ENCODE measurements at regions not wholly inside any gene's neighbourhood (a gene's known extent, or its start where the extent isn't known, plus 50 kb on each side); places are given as distances from the start of the nearest gene placed in this dataset.

GRCh38 chr12:126966498-126966897, 1300.5 kb upstream of the TMEM132C start:
- TF ChIP-seq CTCF (IDR thresholded peaks at IDR 0.05; ENCODE audit: low read length) (no peak), EZH2 (IDR thresholded peaks at IDR 0.05; ENCODE audit: borderline replicate concordance, low read length) (no peak)
